Endodermal cell (in vitro differentiated cells): ENCODE measurements at regions not wholly inside any gene's neighbourhood (a gene's known extent, or its start where the extent isn't known, plus 50 kb on each side); places are given as distances from the start of the nearest gene placed in this dataset.

Source experiments
- DNase-seq: peaks from one replicate; pipeline ENCODE4 v3.0.0-alpha.2; 2017
- H3K27ac ChIP-seq: 2 replicates; pipeline ENCODE4 v1.5.1; 2013; ENCODE audit warnings: mild to moderate bottlenecking, low read depth, low read length, moderate library complexity
- H3K27me3 ChIP-seq: 2 replicates; pipeline ENCODE4 v1.6.1; 2013; ENCODE audit warnings: mild to moderate bottlenecking, low read length, moderate library complexity; ENCODE audit not compliant: insufficient read depth, control insufficient read depth, poor library complexity, severe bottlenecking
- H3K36me3 ChIP-seq: 2 replicates; pipeline ENCODE4 v1.7.0; 2013; ENCODE audit warnings: mild to moderate bottlenecking, low read length, moderate library complexity; ENCODE audit not compliant: control insufficient read depth, insufficient read depth
- H3K4me1 ChIP-seq: one replicate; pipeline ENCODE4 v1.7.0; 2013; ENCODE audit warnings: low read length; ENCODE audit not compliant: control insufficient read depth, insufficient read depth
- H3K4me3 ChIP-seq: 2 replicates; pipeline ENCODE4 v1.5.1; 2013; ENCODE audit warnings: mild to moderate bottlenecking, low read length, moderate library complexity
- H3K9ac ChIP-seq: 2 replicates; pipeline ENCODE4 v1.6.1; 2013; ENCODE audit warnings: mild to moderate bottlenecking, low read length, moderate library complexity; ENCODE audit not compliant: poor library complexity, severe bottlenecking; ENCODE audit errors: extremely low read depth
- H3K9me3 ChIP-seq: 2 replicates; pipeline ENCODE4 v1.6.1; 2013; ENCODE audit warnings: mild to moderate bottlenecking, low read length, moderate library complexity; ENCODE audit not compliant: control insufficient read depth
- H3K27ac Mint-ChIP-seq: 2 replicates; pipeline ENCODE4 v1.8.0; 2020; ENCODE audit warnings: mixed read lengths
- H3K27me3 Mint-ChIP-seq: 2 replicates; pipeline ENCODE4 v1.8.0; 2021; ENCODE audit warnings: mild to moderate bottlenecking, mixed read lengths; ENCODE audit not compliant: insufficient read depth
- H3K36me3 Mint-ChIP-seq: 2 replicates; pipeline ENCODE4 v1.8.0; 2020; ENCODE audit warnings: low read depth, mixed read lengths
- H3K4me1 Mint-ChIP-seq: 2 replicates; pipeline ENCODE4 v1.8.0; 2020; ENCODE audit warnings: mixed read lengths
- H3K4me3 Mint-ChIP-seq: 2 replicates; pipeline ENCODE4 v1.8.0; 2020; ENCODE audit warnings: mild to moderate bottlenecking, moderate library complexity, mixed read lengths
- H3K9me3 Mint-ChIP-seq: 2 replicates; pipeline ENCODE4 v1.8.0; 2020; ENCODE audit warnings: mild to moderate bottlenecking, mixed read lengths
- whole genome bisulfite sequencing, 2 experiments: methylation state at CpG; one replicate each; pipeline versions ENCODE4 v1.1.5 to v1.1.7; 2013; ENCODE audit warnings: missing lambda C conversion rate in 2 of 2, mixed read lengths in 1 of 2; ENCODE audit not compliant: insufficient coverage in 1 of 2, insufficient read length in 1 of 2; 5-methylcytosine and 5-hydroxymethylcytosine counted together
- TF ChIP-seq, protein P1 (sequence below): fragments of 200-600 bp; sonication (generic); conservative IDR thresholded peaks from 2 replicates; pipeline ENCODE4 v1.5.0; 2021; ENCODE audit warnings: antibody characterized with exemption, mild to moderate bottlenecking

DNA sequence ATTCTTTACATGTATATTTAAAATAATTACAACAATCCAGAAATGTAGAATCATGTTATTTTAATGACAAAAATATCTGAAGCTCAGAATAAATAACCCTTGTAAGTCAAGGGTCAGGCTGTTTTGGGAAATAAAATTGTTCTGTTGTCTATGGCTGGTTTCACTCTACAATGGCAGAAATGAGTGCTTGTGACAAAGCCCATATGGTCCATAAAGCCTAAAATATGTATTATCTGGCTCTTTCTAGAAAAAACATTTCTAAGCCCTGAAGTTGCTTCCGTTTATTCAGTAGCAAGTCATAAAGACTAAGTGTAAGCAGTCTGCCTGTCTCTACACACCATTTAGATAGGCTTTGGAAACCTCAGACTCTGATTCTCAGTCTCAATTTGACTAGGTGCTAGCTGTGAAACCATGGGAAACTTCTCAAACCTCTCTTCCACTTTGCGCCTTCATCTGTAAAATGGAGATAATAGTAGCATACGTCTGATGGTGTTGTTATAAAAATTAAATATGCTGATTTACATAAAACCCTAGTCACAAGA is 365.7 kb upstream of the CA10 start:
- Mint-ChIP-seq H3K9me3 (no peaks in the 10 kb centered on the region), H3K36me3 (no peaks in the 10 kb centered on the region), H3K27ac (no peak overlapping the region), H3K4me3 (no peak overlapping the region), H3K4me1 (no peaks in the 10 kb centered on the region), H3K27me3 (no peaks in the 10 kb centered on the region)
- no peak overlapping the region for H3K9ac ChIP-seq
- H3K4me3 ChIP-seq: no peak overlapping the region
- no peaks in the 10 kb centered on the region for H3K27me3 ChIP-seq
- no peaks in the 10 kb centered on the region for H3K4me1 ChIP-seq
- TF ChIP-seq, protein P1, sequence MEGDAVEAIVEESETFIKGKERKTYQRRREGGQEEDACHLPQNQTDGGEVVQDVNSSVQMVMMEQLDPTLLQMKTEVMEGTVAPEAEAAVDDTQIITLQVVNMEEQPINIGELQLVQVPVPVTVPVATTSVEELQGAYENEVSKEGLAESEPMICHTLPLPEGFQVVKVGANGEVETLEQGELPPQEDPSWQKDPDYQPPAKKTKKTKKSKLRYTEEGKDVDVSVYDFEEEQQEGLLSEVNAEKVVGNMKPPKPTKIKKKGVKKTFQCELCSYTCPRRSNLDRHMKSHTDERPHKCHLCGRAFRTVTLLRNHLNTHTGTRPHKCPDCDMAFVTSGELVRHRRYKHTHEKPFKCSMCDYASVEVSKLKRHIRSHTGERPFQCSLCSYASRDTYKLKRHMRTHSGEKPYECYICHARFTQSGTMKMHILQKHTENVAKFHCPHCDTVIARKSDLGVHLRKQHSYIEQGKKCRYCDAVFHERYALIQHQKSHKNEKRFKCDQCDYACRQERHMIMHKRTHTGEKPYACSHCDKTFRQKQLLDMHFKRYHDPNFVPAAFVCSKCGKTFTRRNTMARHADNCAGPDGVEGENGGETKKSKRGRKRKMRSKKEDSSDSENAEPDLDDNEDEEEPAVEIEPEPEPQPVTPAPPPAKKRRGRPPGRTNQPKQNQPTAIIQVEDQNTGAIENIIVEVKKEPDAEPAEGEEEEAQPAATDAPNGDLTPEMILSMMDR: no peak
- H3K36me3 ChIP-seq: no peaks in the 10 kb centered on the region
- peaks cover 13% of the 10 kb centered on the region for H3K9me3 ChIP-seq
- no peak for DNase-seq
- H3K27ac ChIP-seq: no peak overlapping the region
- 83 to 100% methylated on average over 1 to 3 of the region's 3 CpGs for WGBS, 2 experiments

DNA sequence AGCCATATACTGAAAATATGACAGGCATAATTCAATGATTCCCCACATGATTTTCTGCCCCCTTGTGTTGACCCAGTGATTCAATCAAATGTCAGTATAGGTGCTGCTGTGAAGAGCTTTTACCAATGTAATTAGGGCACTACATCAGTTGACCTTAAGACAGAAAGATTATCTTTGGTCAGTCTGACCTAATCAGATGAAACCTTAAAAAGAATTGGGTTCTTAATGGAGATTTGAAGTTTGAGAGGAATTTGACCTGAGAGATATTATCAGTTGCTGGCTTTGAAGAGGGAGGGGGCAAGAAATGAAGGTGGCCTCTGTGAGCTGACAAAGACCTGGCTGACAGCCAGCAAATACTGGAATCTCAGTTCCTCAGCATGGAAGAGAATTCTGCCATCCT is 358.7 kb upstream of the CA10 start:
- no peak overlapping the region for H3K4me3 Mint-ChIP-seq
- no peak overlapping the region for H3K27ac ChIP-seq
- H3K9me3 Mint-ChIP-seq: no peaks in the 10 kb centered on the region
- no peaks in the 10 kb centered on the region for H3K27me3 Mint-ChIP-seq
- H3K36me3 Mint-ChIP-seq: no peaks in the 10 kb centered on the region
- DNase-seq: no peak
- no peak overlapping the region for H3K27ac Mint-ChIP-seq
- H3K9me3 ChIP-seq: peaks cover 16% of the 10 kb centered on the region
- H3K4me1 ChIP-seq: no peaks in the 10 kb centered on the region
- no peak overlapping the region for H3K4me3 ChIP-seq
- TF ChIP-seq, protein P1: peak; percentile 17
- H3K4me1 Mint-ChIP-seq: peaks cover 2% of the 10 kb centered on the region
- no peak overlapping the region for H3K9ac ChIP-seq
- no peaks in the 10 kb centered on the region for H3K27me3 ChIP-seq
- H3K36me3 ChIP-seq: no peaks in the 10 kb centered on the region

DNA sequence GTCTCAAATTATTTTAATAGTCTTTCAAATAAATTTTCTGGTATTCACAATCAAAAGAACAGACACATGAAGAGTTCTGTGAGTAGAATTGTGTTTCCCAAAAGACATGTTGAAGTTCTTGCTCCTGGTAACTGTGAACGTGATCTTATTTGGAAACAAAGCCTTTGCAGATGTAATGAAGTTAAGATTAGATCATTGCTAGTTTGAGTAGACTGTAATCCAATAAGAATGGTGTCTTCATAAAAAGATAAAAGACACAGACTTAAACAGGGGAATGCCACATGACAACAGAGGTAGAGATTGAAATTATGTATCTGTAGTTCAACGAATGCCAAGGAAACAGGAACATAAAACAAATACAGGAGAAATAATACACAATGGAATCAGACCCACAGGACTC is 357.4 kb upstream of the CA10 start:
- H3K9me3 ChIP-seq: peaks cover 6% of the 10 kb centered on the region
- no peak overlapping the region for H3K9ac ChIP-seq
- no peak overlapping the region for H3K4me3 Mint-ChIP-seq
- peaks cover 2% of the 10 kb centered on the region for H3K4me1 Mint-ChIP-seq
- H3K27me3 ChIP-seq: no peaks in the 10 kb centered on the region
- H3K36me3 ChIP-seq: no peaks in the 10 kb centered on the region
- peaks cover 2% of the 10 kb centered on the region for H3K9me3 Mint-ChIP-seq
- TF ChIP-seq, protein P1: no peak
- no peaks in the 10 kb centered on the region for H3K36me3 Mint-ChIP-seq
- 60 to 71% methylated on average over 1 to 2 of the region's 2 CpGs for WGBS, 2 experiments
- no peak overlapping the region for H3K27ac ChIP-seq
- no peaks in the 10 kb centered on the region for H3K27me3 Mint-ChIP-seq
- no peak overlapping the region for H3K27ac Mint-ChIP-seq
- H3K4me3 ChIP-seq: no peak overlapping the region
- H3K4me1 ChIP-seq: no peaks in the 10 kb centered on the region
- no peak for DNase-seq
